HG02571 (cell line): ENCODE measurements at regions not wholly inside any gene's neighbourhood (a gene's known extent, or its start where the extent isn't known, plus 50 kb on each side); places are given as distances from the start of the nearest gene placed in this dataset.
"Not testable (repeated sequence)": the region's sequence is repeated elsewhere in the genome, so short reads cannot be mapped to it uniquely, and the experiment has no call there.

Experiments used
- ATAC-seq: cut with Tn5 transposase; IDR thresholded peaks from one replicate; pipeline ENCODE4 v1.9.1; 2021; ENCODE audit warnings: mild to moderate bottlenecking, moderate library complexity; ENCODE audit not compliant: unreplicated experiment

GRCh38 chr13:83825676-83826075, 56.6 kb downstream of the SLITRK1 start:
- ATAC-seq: no peak

DNA sequence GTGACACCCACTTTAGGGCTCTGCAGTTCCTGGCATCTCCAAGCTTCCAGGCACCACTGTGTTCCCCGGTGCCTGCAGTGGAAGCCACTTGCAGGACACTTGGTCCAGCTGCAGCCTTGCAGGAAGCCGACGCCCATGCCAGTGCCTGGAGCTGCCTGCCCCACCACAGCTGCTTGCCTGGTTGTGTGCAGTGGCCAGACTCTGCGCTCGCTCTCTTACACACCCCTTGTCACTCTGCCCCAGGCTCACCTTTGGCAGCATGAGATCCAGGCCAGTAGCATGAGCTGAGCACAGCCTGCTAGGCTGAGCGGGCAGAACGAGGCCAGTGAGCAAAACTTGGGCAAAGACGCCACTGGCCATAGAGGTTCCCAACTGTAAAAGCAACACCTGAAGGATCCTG, 57.7 kb downstream of the SLITRK1 start:
- no peak for ATAC-seq

- no peak for ATAC-seq
These were observed 58.2 kb downstream of the SLITRK1 start for GRCh38 chr13:83824120-83824519.

- ATAC-seq: no peak
These were observed 62.7 kb downstream of the SLITRK1 start for GRCh38 chr13:83819611-83820010.

- ATAC-seq: no peak
These were observed 63.1 kb downstream of the SLITRK1 start for GRCh38 chr13:83819156-83819555.

GRCh38 chr13:83816081-83816480, 66.2 kb downstream of the SLITRK1 start:
- no peak for ATAC-seq

- ATAC-seq: no peak
These were observed 66.7 kb downstream of the SLITRK1 start for GRCh38 chr13:83815598-83815997.

DNA sequence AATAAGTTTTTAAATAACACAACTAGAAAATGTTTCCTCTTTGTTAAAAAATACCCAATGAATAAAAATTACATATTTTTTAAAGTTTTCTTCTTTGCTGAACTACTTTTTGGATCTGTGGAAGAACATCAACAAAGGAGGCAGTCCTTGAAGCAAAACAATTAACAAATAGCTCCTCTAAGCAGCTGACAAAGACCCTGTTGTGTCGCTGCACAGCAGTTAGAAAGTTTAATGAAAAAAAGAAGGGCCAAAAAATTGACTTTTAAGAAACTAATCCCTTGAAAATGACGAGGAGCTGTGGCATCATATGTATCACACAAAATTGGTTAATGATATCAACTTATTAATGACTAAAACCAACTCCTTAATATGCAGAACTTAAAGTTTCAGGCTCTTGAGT, 72.1 kb downstream of the SLITRK1 start:
- ATAC-seq: no peak

DNA sequence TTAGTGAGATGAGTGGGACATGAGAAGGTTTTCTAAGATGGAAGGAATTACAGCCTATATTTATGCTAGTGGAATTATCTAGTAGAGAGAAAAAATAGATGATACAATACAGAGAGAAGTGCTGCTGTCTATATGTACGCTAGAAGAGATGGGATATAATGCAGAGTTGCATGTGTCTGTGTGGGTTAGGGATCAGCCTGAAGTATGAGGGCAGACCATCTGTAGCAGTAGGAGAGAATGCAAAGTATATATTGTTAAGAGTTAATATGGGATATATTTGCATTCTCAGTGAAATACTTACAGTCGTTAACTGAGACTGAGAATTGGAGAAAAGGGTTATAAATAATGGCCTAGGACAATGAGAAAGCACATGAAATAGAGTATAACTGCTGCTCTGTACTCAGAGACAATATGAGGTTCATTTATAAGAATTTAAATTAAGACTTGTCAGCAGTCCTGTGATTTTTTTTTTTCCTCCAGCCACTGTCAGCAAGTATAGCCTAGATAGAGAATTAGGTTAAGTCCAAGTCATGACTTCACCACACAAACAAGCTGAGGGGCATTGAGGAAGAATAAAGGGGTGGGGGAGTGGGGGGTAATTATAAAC, 77.8 kb downstream of the SLITRK1 start:
- no peak for ATAC-seq

- no peak for ATAC-seq
These were observed 83.5 kb downstream of the SLITRK1 start for GRCh38 chr13:83798731-83799130.

DNA sequence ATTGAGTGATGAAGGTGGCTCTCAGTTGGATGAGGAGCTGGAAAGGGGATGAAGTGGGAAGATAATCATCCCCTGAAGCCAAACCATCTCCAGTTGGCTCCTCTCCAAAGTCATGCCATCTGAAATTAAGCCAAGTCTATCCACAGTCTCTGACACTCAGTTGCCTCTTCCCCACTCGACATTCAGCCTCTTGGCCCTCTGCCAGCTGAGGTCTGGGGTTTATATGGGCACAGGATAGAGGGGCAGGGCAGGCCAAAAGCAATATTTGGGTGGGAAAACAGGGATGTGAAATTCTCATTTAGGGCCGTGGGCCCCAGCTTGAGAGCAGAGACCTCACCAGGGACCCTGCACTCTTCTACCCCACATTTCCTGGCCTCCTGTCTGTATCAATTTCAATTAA, 85.9 kb downstream of the SLITRK1 start:
- ATAC-seq: no peak

GRCh38 chr13:83794583-83794982, 87.7 kb downstream of the SLITRK1 start:
- no peak for ATAC-seq

DNA sequence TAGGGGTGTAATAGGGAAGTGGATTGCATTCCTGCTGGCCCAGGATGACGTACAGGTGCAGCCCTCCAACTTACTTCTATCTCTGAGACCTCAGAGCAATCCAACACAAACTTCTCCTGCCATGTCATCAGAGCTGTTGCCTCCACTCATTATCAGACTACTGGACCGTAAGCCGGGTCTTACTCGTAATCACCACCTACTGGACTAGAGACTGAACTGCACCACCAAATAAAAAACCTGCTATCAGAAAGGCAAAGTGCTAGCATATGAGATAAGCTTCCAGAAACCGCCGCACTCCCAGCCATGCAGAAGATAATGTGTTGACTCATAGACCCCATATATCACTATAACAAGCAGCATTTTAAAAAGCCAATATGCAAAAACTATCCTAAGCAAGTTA, 102.0 kb downstream of the SLITRK1 start:
- no peak for ATAC-seq

GRCh38 chr13:83773961-83774360, 108.3 kb downstream of the SLITRK1 start:
- ATAC-seq: no peak

DNA sequence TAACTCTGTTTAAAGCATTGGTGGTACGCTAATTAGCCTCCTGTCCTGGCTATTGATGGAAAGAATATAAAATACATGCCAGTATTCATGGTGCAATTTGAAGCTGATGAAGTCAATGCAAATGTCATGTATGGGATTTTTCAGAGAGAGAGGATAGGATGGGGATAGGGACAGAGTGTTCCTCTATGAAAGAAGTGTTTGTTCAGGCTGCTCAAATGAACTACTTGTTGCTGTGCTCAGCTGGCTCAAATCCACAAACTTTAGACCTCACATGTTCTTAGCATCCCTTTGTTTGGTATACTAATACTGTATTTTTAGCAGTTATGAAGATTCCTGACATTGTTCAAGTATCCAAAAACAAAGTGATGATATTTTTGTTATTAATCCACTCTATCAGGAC, 116.5 kb downstream of the SLITRK1 start:
- no peak for ATAC-seq

- no peak for ATAC-seq
These were observed 120.6 kb downstream of the SLITRK1 start for GRCh38 chr13:83761631-83762030.

DNA sequence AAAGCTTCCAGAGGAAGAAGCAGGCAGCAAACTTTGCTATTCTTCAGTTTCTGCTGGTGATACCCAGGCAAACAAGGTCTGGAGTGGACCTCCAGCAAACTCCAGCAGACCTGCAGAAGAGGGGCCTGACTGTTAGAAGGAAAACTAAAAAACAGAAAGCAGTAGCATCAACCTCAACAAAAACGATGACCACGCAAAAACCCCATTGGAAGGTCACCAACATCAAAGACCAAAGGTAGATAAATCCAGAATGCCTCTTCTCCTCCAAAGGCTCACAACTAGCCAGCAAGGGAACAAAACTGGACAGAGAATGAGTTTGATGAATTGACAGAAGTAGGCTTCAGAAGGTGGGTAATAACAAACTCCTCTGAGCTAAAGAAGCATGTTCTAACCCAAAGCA, 127.1 kb downstream of the SLITRK1 start:
- ATAC-seq: not testable (repeated sequence)

DNA sequence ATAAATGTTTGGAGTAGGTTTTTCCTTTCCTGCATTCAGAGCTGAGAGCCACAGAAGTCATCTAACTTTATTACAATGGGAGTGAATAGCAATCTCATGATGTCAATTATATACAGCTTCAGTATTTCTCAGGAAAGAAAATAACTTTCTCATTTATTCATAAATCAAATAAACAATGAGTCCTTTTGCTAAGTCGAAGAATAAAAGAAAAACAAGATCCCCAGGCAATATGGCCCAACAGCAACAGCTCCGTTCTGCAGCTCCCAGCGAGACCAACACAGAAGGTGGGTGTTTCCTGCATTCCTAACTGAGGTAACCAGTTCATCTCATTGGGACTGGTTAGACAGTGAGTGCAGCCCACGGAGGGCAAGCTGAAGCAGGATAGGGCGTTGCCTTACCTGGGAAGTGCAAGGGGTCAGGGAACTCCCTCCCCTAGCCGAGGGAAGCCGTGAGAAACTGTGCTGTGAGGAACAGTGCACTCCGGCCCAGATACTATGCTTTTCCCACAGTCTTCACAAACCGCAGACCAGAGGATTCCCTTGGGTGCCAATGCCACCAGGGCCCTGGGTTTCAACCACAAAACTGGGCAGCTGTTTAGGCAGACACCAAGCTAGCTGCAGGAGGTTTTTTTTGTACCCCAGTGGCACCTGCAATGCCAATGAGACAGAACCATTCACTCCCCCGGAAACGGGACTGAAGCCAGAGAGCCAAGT, 128.2 kb downstream of the SLITRK1 start:
- no peak for ATAC-seq

GRCh38 chr13:83752141-83752540, 130.1 kb downstream of the SLITRK1 start:
- no peak for ATAC-seq

- no peak for ATAC-seq
These were observed 141.7 kb downstream of the SLITRK1 start for GRCh38 chr13:83740622-83741021.

GRCh38 chr13:83738407-83738806, 143.9 kb downstream of the SLITRK1 start:
- ATAC-seq: no peak

GRCh38 chr13:83733293-83733692, 149.0 kb downstream of the SLITRK1 start:
- ATAC-seq: peak; percentile 77

GRCh38 chr13:83732755-83733154, 149.5 kb downstream of the SLITRK1 start:
- ATAC-seq: no peak
